ENCODE measurements at regions not wholly inside any gene's neighbourhood (a gene's known extent, or its start where the extent isn't known, plus 50 kb on each side); places are given as distances from the start of the nearest gene placed in this dataset.
"Not testable (repeated sequence)": the region's sequence is repeated elsewhere in the genome, so short reads cannot be mapped to it uniquely, and the experiment has no call there.

GRCh38 chr9:102507044-102507687, 488.0 kb upstream of the CYLC2 start:
- DNase-seq (ENCODE audit: low read depth, low spot score), result no peak
- POLR2A ChIA-PET, result no interaction called here
- Histone ChIP-seq H3K27me3 (ENCODE audit: control insufficient read depth, insufficient read depth, low read length) (no peaks in the 10 kb centered on the region), H3K27ac (ENCODE audit: low read depth, low read length) (no peak overlapping the region), H3K9me3 (ENCODE audit: control insufficient read depth, insufficient read depth, low read length) (peaks cover 6% of the 10 kb centered on the region), H3K4me3 (ENCODE audit: low read depth, low read length) (no peak overlapping the region)
- TF ChIP-seq CTCF (IDR thresholded peaks at IDR 0.05; ENCODE audit: low read depth, low read length), result no peak
- CTCF ChIA-PET, result no interaction called here

- Histone ChIP-seq H3K4me3 (ENCODE audit: low read depth, low read length) (no peak overlapping the region), H3K9me3 (ENCODE audit: control insufficient read depth, insufficient read depth, low read length) (peaks cover 6% of the 10 kb centered on the region), H3K27me3 (ENCODE audit: control insufficient read depth, insufficient read depth, low read length) (no peaks in the 10 kb centered on the region), H3K27ac (ENCODE audit: low read depth, low read length) (no peak overlapping the region)
- ChIA-PET CTCF (no interaction called here), POLR2A (no interaction called here)
- no peak for TF ChIP-seq CTCF (IDR thresholded peaks at IDR 0.05; ENCODE audit: low read depth, low read length)
- DNase-seq (ENCODE audit: low read depth, low spot score), result no peak
Measured at GRCh38 chr9:102506406-102506805, 488.7 kb upstream of the CYLC2 start.

- Histone ChIP-seq H3K27ac (ENCODE audit: low read depth, low read length) (no peak overlapping the region), H3K4me3 (ENCODE audit: low read depth, low read length) (no peak overlapping the region)
- CTCF ChIA-PET, result no interaction called here
Measured at GRCh38 chr9:102499468-102499867, 495.7 kb upstream of the CYLC2 start.

GRCh38 chr9:102497709-102498108, 497.4 kb upstream of the CYLC2 start:
- ChIA-PET CTCF (no interaction called here), POLR2A (no interaction called here)
- Histone ChIP-seq H3K4me3 (ENCODE audit: low read depth, low read length) (no peak overlapping the region), H3K27ac (ENCODE audit: low read depth, low read length) (no peak overlapping the region), H3K9me3 (ENCODE audit: control insufficient read depth, insufficient read depth, low read length) (peaks cover 8% of the 10 kb centered on the region), H3K27me3 (ENCODE audit: control insufficient read depth, insufficient read depth, low read length) (no peaks in the 10 kb centered on the region)
- no peak for DNase-seq (ENCODE audit: low read depth, low spot score)
- TF ChIP-seq CTCF (IDR thresholded peaks at IDR 0.05; ENCODE audit: low read depth, low read length), result no peak

More at GRCh38 chr9:102499468-102499867, 495.7 kb upstream of the CYLC2 start:
- POLR2A ChIA-PET, result no interaction called here
- no peak for TF ChIP-seq CTCF (IDR thresholded peaks at IDR 0.05; ENCODE audit: low read depth, low read length)
- no peak for DNase-seq (ENCODE audit: low read depth, low spot score)
- peaks cover 10% of the 10 kb centered on the region for H3K9me3 ChIP-seq (ENCODE audit: control insufficient read depth, insufficient read depth, low read length)
- H3K27me3 ChIP-seq (ENCODE audit: control insufficient read depth, insufficient read depth, low read length), result no peaks in the 10 kb centered on the region

GRCh38 chr9:102486976-102487375, 508.2 kb upstream of the CYLC2 start:
- H3K27me3 ChIP-seq (ENCODE audit: control insufficient read depth, insufficient read depth, low read length); H3K27ac ChIP-seq (ENCODE audit: low read depth, low read length); POLR2A ChIA-PET; H3K4me3 ChIP-seq (ENCODE audit: low read depth, low read length); DNase-seq (ENCODE audit: low read depth, low spot score); CTCF ChIA-PET: not testable (repeated sequence)
- H3K9me3 ChIP-seq (ENCODE audit: control insufficient read depth, insufficient read depth, low read length), result peaks cover 15% of the 10 kb centered on the region

GRCh38 chr9:102483651-102484050, 511.5 kb upstream of the CYLC2 start:
- CTCF ChIA-PET, result no interaction called here
- no peak for TF ChIP-seq CTCF (IDR thresholded peaks at IDR 0.05; ENCODE audit: low read depth, low read length)
- Histone ChIP-seq H3K9me3 (ENCODE audit: control insufficient read depth, insufficient read depth, low read length) (peaks cover 15% of the 10 kb centered on the region), H3K27ac (ENCODE audit: low read depth, low read length) (no peak overlapping the region), H3K27me3 (ENCODE audit: control insufficient read depth, insufficient read depth, low read length) (no peaks in the 10 kb centered on the region), H3K4me3 (ENCODE audit: low read depth, low read length) (no peak overlapping the region)
- POLR2A ChIA-PET, result no interaction called here
- no peak for DNase-seq (ENCODE audit: low read depth, low spot score)

All from AG04450 (cell line).